ENCODE measurements at regions not wholly inside any gene's neighbourhood (a gene's known extent, or its start where the extent isn't known, plus 50 kb on each side); places are given as distances from the start of the nearest gene placed in this dataset.

- TF ChIP-seq CTCF (IDR thresholded peaks at IDR 0.05; ENCODE audit: borderline replicate concordance, extremely low read depth, low read length, poor library complexity, severe bottlenecking) (no peak), EZH2 (IDR thresholded peaks at IDR 0.05; ENCODE audit: borderline replicate concordance, low read depth, low read length, severe bottlenecking) (no peak)
Observed at GRCh38 chr4:65250916-65251315, 419.4 kb downstream of the EPHA5 start.
